GM06990 (cell line): ENCODE measurements at regions not wholly inside any gene's neighbourhood (a gene's known extent, or its start where the extent isn't known, plus 50 kb on each side); places are given as distances from the start of the nearest gene placed in this dataset.
"Not testable (repeated sequence)": the region's sequence is repeated elsewhere in the genome, so short reads cannot be mapped to it uniquely, and the experiment has no call there.

ENCODE experiments used
- DNase-seq: peaks from one replicate; pipeline ENCODE4 v3.0.0-alpha.2; 2011; ENCODE audit not compliant: insufficient read length; ENCODE audit errors: extremely low read depth
- H3K27me3 ChIP-seq: replicated peaks from 2 replicates; pipeline ENCODE4 v1.6.0; 2011; ENCODE audit warnings: low read length; ENCODE audit not compliant: control insufficient read depth, insufficient read depth
- H3K36me3 ChIP-seq: 2 replicates; pipeline ENCODE4 v1.5.1; 2011; ENCODE audit warnings: low read length; ENCODE audit not compliant: control insufficient read depth, insufficient read depth
- H3K4me3 ChIP-seq: replicated peaks from 2 replicates; pipeline ENCODE4 v1.5.1; 2011; ENCODE audit warnings: low read depth, mild to moderate bottlenecking, control low read depth, low read length
- CTCF ChIP-seq: IDR thresholded peaks from 2 replicates; pipeline ENCODE4 v1.5.1; 2011; ENCODE audit warnings: low read length, control low read depth, mild to moderate bottlenecking, inconsistent platforms; ENCODE audit not compliant: insufficient read depth, poor library complexity, severe bottlenecking

DNA sequence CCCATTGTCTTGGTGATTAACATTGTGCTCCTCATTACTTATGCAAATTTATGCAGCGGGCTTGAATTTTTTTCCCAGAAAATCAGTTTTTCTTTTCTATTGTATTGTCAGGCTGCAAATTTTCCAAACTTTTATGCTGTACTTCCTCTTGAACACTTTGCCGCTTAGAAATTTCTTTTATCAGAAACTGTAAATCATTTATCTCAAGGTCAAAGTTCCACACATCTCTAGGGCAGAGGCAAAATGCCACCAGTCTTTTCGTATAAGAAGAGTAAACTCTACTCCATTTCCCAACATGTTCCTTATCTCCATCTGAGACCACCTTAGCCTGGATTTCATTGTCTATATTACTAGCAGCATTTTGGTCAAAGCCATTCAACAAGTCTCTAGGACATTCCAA lies 113.9 kb upstream of the OLFM3 start:
- Histone ChIP-seq H3K27me3 (no peaks in the 10 kb centered on the region), H3K36me3 (no peaks in the 10 kb centered on the region), H3K4me3 (no peak overlapping the region)
- no peak for DNase-seq
- no peak for TF ChIP-seq CTCF

DNA sequence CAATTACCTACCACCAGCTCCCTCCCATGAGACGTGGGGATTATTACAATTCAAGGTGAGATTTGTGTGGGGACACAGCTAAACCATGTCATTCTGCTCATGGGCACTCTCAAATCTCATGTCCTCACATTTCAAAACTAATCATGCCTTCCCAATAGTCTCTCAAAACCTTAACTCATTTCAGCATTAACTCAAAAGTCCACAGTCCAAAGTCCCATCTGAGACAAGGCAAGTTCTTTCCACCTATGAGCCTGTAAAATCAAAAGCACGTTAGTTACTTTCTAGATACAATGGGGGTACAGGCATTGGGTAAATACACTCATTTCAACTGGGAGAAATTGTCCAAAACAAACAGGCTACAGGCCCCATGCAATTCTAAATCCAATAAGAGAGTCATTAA lies 112.8 kb upstream of the OLFM3 start:
- not testable (repeated sequence) for H3K36me3 ChIP-seq, DNase-seq, H3K27me3 ChIP-seq, H3K4me3 ChIP-seq

GRCh38 chr1:102107441-102107840 lies 110.7 kb upstream of the OLFM3 start:
- H3K36me3 ChIP-seq, result no peaks in the 10 kb centered on the region
- no peak for TF ChIP-seq CTCF

DNA sequence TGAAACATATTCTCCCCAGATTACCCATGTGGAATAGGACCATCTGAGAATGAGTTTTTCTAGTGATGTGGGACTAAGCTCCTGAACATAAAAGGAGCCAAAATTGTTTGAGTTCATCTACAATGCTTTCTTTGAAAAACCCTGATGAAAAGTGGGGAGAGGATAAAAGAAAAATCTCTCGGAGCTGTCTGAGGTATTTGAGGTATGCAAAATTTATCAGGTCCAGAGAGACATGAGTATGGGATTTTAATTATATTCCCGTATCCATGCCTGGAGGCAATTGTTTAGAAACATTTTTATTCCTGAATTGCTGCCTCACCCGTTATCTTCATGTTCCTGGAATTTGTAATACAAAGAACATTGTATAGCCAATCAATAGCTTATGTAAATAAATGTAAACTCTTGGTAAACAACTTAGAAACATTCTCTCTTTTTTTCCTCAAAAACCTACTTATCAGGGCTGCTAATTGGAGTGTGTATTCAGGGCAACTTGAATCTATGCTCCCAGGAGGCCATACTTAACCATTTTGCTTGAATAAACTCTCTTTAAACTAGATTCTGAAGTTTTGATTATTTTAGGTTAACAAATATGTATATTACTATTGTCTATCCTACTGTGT lies 109.3 kb upstream of the OLFM3 start:
- Histone ChIP-seq H3K27me3 (no peaks in the 10 kb centered on the region), H3K36me3 (no peaks in the 10 kb centered on the region), H3K4me3 (no peak overlapping the region)
- TF ChIP-seq CTCF, result no peak
- no peak for DNase-seq

More at GRCh38 chr1:102107441-102107840, 110.7 kb upstream of the OLFM3 start:
- Histone ChIP-seq H3K27me3 (no peaks in the 10 kb centered on the region), H3K4me3 (no peak overlapping the region)
- no peak for DNase-seq

DNA sequence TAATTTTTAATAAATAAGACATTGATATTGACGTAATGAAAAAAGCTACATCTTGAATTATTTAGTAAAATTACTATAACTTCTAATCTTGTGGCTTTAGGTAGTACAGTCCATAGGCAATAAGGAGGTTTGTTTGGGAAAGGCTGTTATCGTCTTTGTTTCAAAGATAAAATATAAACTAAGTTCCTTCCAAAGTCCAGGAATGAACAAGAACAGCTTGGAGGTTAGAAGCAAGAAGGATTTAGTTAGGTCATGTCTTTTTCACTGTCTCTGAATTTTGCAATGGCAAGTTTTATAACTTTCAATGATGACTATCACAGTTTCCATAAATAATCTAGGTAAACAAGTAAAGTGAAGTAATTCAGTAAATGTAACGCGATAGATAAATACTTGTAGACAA lies 106.9 kb upstream of the OLFM3 start:
- DNase-seq, result no peak
- H3K27me3 ChIP-seq, result no peaks in the 10 kb centered on the region
- no peak for TF ChIP-seq CTCF
- H3K4me3 ChIP-seq, result no peak overlapping the region
- H3K36me3 ChIP-seq, result no peaks in the 10 kb centered on the region

DNA sequence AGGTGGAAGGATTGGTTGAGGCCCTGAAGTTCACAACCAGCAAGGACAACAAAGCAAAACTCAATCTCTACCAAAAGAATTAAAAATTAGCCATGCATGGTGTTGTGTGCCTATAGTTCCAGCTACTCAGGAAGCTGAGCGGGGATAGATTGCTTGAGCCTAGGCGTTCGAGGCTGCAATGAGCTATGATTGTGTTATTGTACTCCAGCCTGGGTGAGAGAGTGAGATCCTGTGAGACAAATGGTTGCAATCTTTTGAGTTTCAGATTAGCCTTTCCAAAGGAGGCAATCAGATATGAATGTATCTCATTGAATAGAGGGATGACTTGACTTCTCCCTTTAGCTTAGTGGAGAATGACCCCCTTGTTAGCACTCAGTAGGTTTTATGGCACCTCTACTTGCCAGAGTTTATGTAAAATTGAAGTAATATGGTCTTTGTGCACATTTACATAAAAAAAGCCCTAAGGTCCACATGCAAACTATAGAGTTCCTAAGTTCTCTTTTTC lies 105.6 kb upstream of the OLFM3 start:
- no peak for DNase-seq
- Histone ChIP-seq H3K36me3 (no peaks in the 10 kb centered on the region), H3K27me3 (no peaks in the 10 kb centered on the region), H3K4me3 (no peak overlapping the region)
- no peak for TF ChIP-seq CTCF
